Nephron progenitor cell (in vitro differentiated cells): ENCODE measurements at regions not wholly inside any gene's neighbourhood (a gene's known extent, or its start where the extent isn't known, plus 50 kb on each side); places are given as distances from the start of the nearest gene placed in this dataset.

ENCODE experiments used
- DNase-seq: peaks from one replicate; pipeline ENCODE4 v3.0.0; 2021
- H3K27ac Mint-ChIP-seq: 2 replicates; pipeline ENCODE4 v1.8.0; 2021; ENCODE audit warnings: mild to moderate bottlenecking, moderate library complexity, mixed read lengths
- H3K27me3 Mint-ChIP-seq: 2 replicates; pipeline ENCODE4 v1.8.0; 2021; ENCODE audit warnings: mild to moderate bottlenecking, low read depth, mixed read lengths; ENCODE audit not compliant: poor library complexity
- H3K36me3 Mint-ChIP-seq: 2 replicates; pipeline ENCODE4 v1.8.0; 2021; ENCODE audit warnings: low read depth, mixed read lengths
- H3K4me1 Mint-ChIP-seq: 2 replicates; pipeline ENCODE4 v1.8.0; 2021; ENCODE audit warnings: mixed read lengths
- H3K4me3 Mint-ChIP-seq: 2 replicates; pipeline ENCODE4 v1.8.0; 2021; ENCODE audit warnings: mild to moderate bottlenecking, moderate library complexity, mixed read lengths
- H3K9me3 Mint-ChIP-seq: 2 replicates; pipeline ENCODE4 v1.8.0; 2021; ENCODE audit warnings: mild to moderate bottlenecking, moderate library complexity, mixed read lengths
- CTCF ChIP-seq: fragments of 200-600 bp; sonication (generic); IDR thresholded peaks from 2 replicates; pipeline ENCODE4 v1.5.0; 2021; ENCODE audit warnings: antibody characterized with exemption

DNA sequence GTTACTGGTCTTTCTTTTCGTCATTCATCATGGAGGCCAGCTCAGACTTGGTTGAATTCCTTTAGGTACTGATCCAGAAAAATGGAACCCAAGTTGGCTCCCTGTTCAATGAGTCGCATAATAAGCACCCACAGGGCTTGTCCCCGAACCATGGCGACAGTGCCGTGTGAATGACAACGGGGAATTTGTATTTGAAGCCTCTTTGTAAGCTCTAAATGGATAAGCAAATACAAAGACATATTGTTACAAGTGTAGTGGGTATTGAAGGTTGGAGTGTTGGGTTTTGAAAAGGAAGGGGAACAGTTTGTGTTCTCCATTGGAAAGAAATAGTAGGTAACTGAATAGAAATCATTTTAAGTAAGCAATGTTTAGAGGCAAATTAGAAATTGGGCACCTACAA is 288.9 kb downstream of the SLC4A3 start:
- peaks cover 6% of the 10 kb centered on the region for H3K27me3 Mint-ChIP-seq
- no peaks in the 10 kb centered on the region for H3K9me3 Mint-ChIP-seq
- H3K36me3 Mint-ChIP-seq: no peaks in the 10 kb centered on the region
- no peak overlapping the region for H3K4me3 Mint-ChIP-seq
- DNase-seq: no peak
- no peak for TF ChIP-seq CTCF
- peaks cover 28% of the 10 kb centered on the region for H3K4me1 Mint-ChIP-seq
- no peak overlapping the region for H3K27ac Mint-ChIP-seq

DNA sequence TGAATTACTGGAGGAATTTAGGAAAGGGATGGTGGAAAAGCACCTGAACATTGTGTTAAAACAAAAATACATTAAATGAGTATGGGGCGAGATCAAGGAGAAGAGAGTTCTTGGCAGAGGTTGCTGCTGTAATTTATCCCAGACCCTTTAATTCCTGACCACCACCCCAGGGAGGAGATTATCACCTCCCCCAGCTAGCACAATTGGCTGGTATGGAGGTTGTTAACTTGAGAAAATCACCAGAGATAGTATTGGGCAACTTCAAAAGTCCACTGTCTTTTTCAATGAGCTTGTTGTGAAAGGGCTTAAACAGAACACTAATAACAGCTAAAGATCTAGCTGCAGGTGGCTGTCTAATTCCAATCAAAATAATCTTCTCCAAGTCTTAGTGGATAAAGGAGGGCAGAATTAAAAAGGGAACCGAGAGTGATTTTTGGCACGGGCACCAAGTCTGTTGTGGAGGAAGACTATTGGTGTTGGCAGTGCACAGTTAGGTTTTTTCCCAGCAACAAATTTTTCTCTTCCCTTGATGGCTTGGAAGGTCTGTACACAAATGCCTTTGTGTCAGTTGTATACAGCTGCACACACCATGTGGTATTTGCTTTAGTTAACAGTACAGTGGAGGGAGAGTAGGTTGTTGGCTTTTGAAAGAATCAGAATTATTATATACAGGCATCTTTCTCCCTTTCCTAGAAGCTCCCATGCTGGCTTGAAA is 289.5 kb downstream of the SLC4A3 start:
- Mint-ChIP-seq H3K9me3 (no peaks in the 10 kb centered on the region), H3K27ac (no peak overlapping the region), H3K36me3 (no peaks in the 10 kb centered on the region), H3K4me1 (peaks cover 27% of the 10 kb centered on the region), H3K27me3 (peaks cover 6% of the 10 kb centered on the region), H3K4me3 (no peak overlapping the region)
- DNase-seq: no peak
- no peak for TF ChIP-seq CTCF

DNA sequence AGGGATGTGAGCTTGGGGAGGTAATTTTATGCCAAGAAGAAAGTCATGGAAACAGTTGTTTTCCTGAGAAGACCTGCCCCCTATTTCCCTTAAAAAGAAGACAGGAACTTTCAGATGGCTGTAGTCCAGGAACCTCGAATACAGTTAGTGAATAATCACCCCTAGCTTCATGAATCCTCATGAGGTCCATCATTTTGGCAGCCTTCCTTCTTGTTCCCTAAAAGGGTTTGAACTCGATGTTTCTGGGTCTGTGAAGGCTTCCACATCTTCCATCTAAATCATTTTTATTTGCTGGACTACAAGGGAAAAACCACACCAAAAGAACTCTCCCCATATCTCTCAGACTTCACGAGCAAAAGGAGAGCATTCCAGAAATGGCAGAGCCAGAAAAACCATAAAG is 290.8 kb downstream of the SLC4A3 start:
- no peak for TF ChIP-seq CTCF
- DNase-seq: no peak
- Mint-ChIP-seq H3K27ac (no peak overlapping the region), H3K9me3 (no peaks in the 10 kb centered on the region), H3K4me3 (no peak overlapping the region), H3K36me3 (no peaks in the 10 kb centered on the region), H3K27me3 (peaks cover 6% of the 10 kb centered on the region), H3K4me1 (peaks cover 20% of the 10 kb centered on the region)

- H3K27me3 Mint-ChIP-seq: peaks cover 6% of the 10 kb centered on the region
- no peak overlapping the region for H3K27ac Mint-ChIP-seq
- no peak for TF ChIP-seq CTCF
- peaks cover 18% of the 10 kb centered on the region for H3K4me1 Mint-ChIP-seq
- no peaks in the 10 kb centered on the region for H3K36me3 Mint-ChIP-seq
- no peak overlapping the region for H3K4me3 Mint-ChIP-seq
- DNase-seq: no peak
- H3K9me3 Mint-ChIP-seq: no peaks in the 10 kb centered on the region
These were observed 291.5 kb downstream of the SLC4A3 start for GRCh38 chr2:219918944-219919343.

DNA sequence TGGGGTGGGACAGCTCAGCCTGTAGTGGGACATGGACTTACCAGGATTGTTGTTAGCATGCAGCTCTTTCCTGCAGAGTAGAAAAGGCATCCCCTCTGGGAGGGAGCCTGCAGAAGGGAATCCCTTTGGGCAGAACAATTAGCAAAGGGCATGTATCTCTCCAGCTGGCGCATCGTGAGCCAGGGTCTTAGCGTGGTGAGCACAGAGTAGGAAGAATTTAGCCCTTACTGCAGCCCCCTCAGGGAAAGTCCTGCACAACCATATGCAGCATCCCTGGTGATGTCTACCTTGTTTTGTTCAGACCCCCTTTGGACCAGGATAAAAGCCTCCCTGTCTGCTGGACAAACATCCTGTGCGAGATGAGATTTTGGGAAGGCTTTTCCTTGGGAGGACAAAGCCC is 292.1 kb downstream of the SLC4A3 start:
- H3K4me3 Mint-ChIP-seq: no peak overlapping the region
- TF ChIP-seq CTCF: no peak
- H3K36me3 Mint-ChIP-seq: no peaks in the 10 kb centered on the region
- H3K9me3 Mint-ChIP-seq: no peaks in the 10 kb centered on the region
- no peak for DNase-seq
- H3K4me1 Mint-ChIP-seq: peaks cover 18% of the 10 kb centered on the region
- peaks cover 4% of the 10 kb centered on the region for H3K27me3 Mint-ChIP-seq
- H3K27ac Mint-ChIP-seq: no peak overlapping the region

GRCh38 chr2:219929835-219930234 is 302.4 kb downstream of the SLC4A3 start:
- no peak overlapping the region for H3K4me3 Mint-ChIP-seq
- no peak for DNase-seq
- H3K4me1 Mint-ChIP-seq: peaks cover 11% of the 10 kb centered on the region
- no peak overlapping the region for H3K27ac Mint-ChIP-seq
- no peak for TF ChIP-seq CTCF
- H3K9me3 Mint-ChIP-seq: peaks cover 10% of the 10 kb centered on the region
- peaks cover 8% of the 10 kb centered on the region for H3K27me3 Mint-ChIP-seq
- H3K36me3 Mint-ChIP-seq: peaks cover 5% of the 10 kb centered on the region
